GM12878 (cell line): ENCODE measurements at regions not wholly inside any gene's neighbourhood (a gene's known extent, or its start where the extent isn't known, plus 50 kb on each side); places are given as distances from the start of the nearest gene placed in this dataset.

Experiments used
- ATAC-seq: fragments of 200-7000 bp; cut with Tn5 transposase; 3 replicates; pipeline ENCODE4 v1.9.1; 2020; ENCODE audit warnings: mild to moderate bottlenecking, moderate library complexity
- BruUV-seq: library from RNA; stranded (reverse); fragments of 400-500 nt; replicated peaks from 2 replicates; lab custom pipeline; 2021; lab: Mats Ljungman, UMichigan
- CTCF ChIA-PET: fragments of 300-600 bp; sonication (Branson Sonifier 250); formaldehyde crosslinking; extraction: SDS; loops from one replicate; lab custom pipeline; 2021; ENCODE audit warnings: inconsistent platforms; lab: Yijun Ruan, JAX
- POLR2A ChIA-PET: fragments of 350-600 bp; formaldehyde crosslinking; extraction: SDS; loops from one replicate; lab custom pipeline; 2021; ENCODE audit warnings: inconsistent platforms; lab: Charles Lee
- RAD21 ChIA-PET: fragments of 300-600 bp; sonication (Branson Sonifier 250); formaldehyde crosslinking; loops from one replicate; lab custom pipeline; 2023; ENCODE audit warnings: antibody characterized with exemption; ENCODE audit not compliant: unreplicated experiment; lab: Charles Lee
- SMC1A ChIA-PET: fragments of 300-600 bp; sonication (Branson Sonifier 250); formaldehyde crosslinking; loops from one replicate; lab custom pipeline; 2023; ENCODE audit not compliant: unreplicated experiment, uncharacterized antibody; lab: Charles Lee
- DNase-seq: peaks from one replicate; pipeline ENCODE4 v3.0.0-alpha.2; 2011; ENCODE audit warnings: low read depth, low spot score
- FAIRE-seq: peaks from 3 replicates; lab custom pipeline; 2011; peaks lifted over from hg19 to GRCh38; lab: Jason Lieb, UNC
- H2AFZ ChIP-seq: 2 replicates; pipeline ENCODE4 v1.6.0; 2011; ENCODE audit warnings: low read depth, low read length, control low read depth; ENCODE audit not compliant: control insufficient read depth
- H3K27ac ChIP-seq: 2 replicates; pipeline ENCODE4 v1.5.1; 2011; ENCODE audit warnings: control low read depth; ENCODE audit not compliant: control insufficient read depth, insufficient read depth
- H3K27me3 ChIP-seq, 2 experiments: replicated peaks in 1 of 2; 2 replicates each; pipeline versions ENCODE4 v1.6.0 to v1.6.1; 2011; ENCODE audit warnings: low read length in 1 of 2; ENCODE audit not compliant: control insufficient read depth in 2 of 2, insufficient read depth in 2 of 2
- H3K36me3 ChIP-seq, 2 experiments: 2 replicates each; pipeline ENCODE4 v1.5.1; 2011; ENCODE audit warnings: low read length in 1 of 2; ENCODE audit not compliant: control insufficient read depth in 2 of 2, insufficient read depth in 2 of 2
- H3K4me1 ChIP-seq: 2 replicates; pipeline ENCODE4 v1.6.1; 2011; ENCODE audit warnings: mild to moderate bottlenecking, low read length, moderate library complexity, mixed read lengths; ENCODE audit not compliant: control insufficient read depth, insufficient read depth
- H3K4me2 ChIP-seq: 2 replicates; pipeline ENCODE4 v1.6.0; 2011; ENCODE audit warnings: control low read depth; ENCODE audit not compliant: control insufficient read depth, insufficient read depth
- H3K4me3 ChIP-seq: fragments of 200-600 bp; sonication (generic); 2 replicates; pipeline ENCODE4 v1.5.1; 2016
- H3K79me2 ChIP-seq: 2 replicates; pipeline ENCODE4 v1.6.0; 2011; ENCODE audit warnings: low read length; ENCODE audit not compliant: control insufficient read depth, insufficient read depth
- H3K9ac ChIP-seq: 2 replicates; pipeline ENCODE4 v1.8.0; 2011; ENCODE audit warnings: low read length, control low read depth, mixed read lengths; ENCODE audit not compliant: control insufficient read depth, insufficient read depth
- H3K9me3 ChIP-seq: replicated peaks from 3 replicates; pipeline ENCODE4 v1.5.1; 2011; ENCODE audit warnings: mild to moderate bottlenecking, low read length; ENCODE audit not compliant: control insufficient read depth, insufficient read depth
- H4K20me1 ChIP-seq: 2 replicates; pipeline ENCODE4 v1.6.0; 2011; ENCODE audit not compliant: control insufficient read depth, insufficient read depth
- CEBPB ChIP-seq, 2 experiments: fragments of 150-350 bp in 1 of 2; IDR thresholded peaks; 2 replicates each; pipeline ENCODE4 v1.6.1; 2012 to 2014; ENCODE audit warnings: low read depth in 2 of 2, low read length in 2 of 2, borderline replicate concordance in 1 of 2, inconsistent platforms in 1 of 2
- HDAC2 ChIP-seq: fragments of 200-600 bp; sonication (generic); IDR thresholded peaks from 2 replicates; pipeline ENCODE4 v1.6.1; 2017
- HDGF ChIP-seq: fragments of 450-650 bp; IDR thresholded peaks from 2 replicates; pipeline ENCODE4 v1.6.1; 2016; ENCODE audit warnings: antibody characterized with exemption
- SMAD1 ChIP-seq: fragments of 450-650 bp; IDR thresholded peaks from 2 replicates; pipeline ENCODE4 v1.6.1; 2018; ENCODE audit warnings: mild to moderate bottlenecking, low read depth; ENCODE audit not compliant: partially characterized antibody
- SMAD5 ChIP-seq: IDR thresholded peaks from 2 replicates; pipeline ENCODE4 v1.6.1; 2016; ENCODE audit warnings: antibody characterized with exemption, low read depth
- TARDBP ChIP-seq: IDR thresholded peaks from 2 replicates; pipeline ENCODE4 v1.6.1; 2016; ENCODE audit warnings: borderline replicate concordance
- TBL1XR1 ChIP-seq: IDR thresholded peaks from 2 replicates; pipeline ENCODE4 v1.6.1; 2012; ENCODE audit warnings: low read depth, low read length, improper control_type of control experiment
- TCF12 ChIP-seq: IDR thresholded peaks from 2 replicates; pipeline ENCODE4 v1.6.1; 2011; ENCODE audit warnings: low read depth, mild to moderate bottlenecking, low read length
- ZNF24 ChIP-seq: fragments of 450-650 bp; IDR thresholded peaks from 2 replicates; pipeline ENCODE4 v1.6.1; 2017; ENCODE audit warnings: antibody characterized with exemption, mild to moderate bottlenecking
- WGBS: methylation state at CpG from one replicate; pipeline ENCODE4 v1.1.6; 2016; ENCODE audit warnings: low lambda C conversion rate; ENCODE audit not compliant: insufficient replicate concordance, insufficient coverage; ENCODE audit errors: missing lambda C conversion rate; 5-methylcytosine and 5-hydroxymethylcytosine counted together
- in situ Hi-C: fragments of 300-500 bp; cut with MboI; formaldehyde crosslinking; loops from 9 replicates; pipeline ENCODE4 v1.14.3; 2018; ENCODE audit warnings: mixed read lengths
- intact Hi-C: fragments of 100-400 bp; cut with micrococcal nuclease; formaldehyde crosslinking; loops from one replicate; pipeline ENCODE4 v1.14.2; 2022; ENCODE audit not compliant: unreplicated experiment
- TF ChIP-seq, protein P1 (sequence below): IDR thresholded peaks from 2 replicates; pipeline ENCODE4 v1.6.1; 2012; ENCODE audit warnings: low read depth, low read length, improper control_type of control experiment
- TF ChIP-seq, protein P2 (sequence below): IDR thresholded peaks from 2 replicates; pipeline ENCODE4 v1.6.1; 2011; ENCODE audit warnings: low read depth, mild to moderate bottlenecking, low read length, moderate library complexity, borderline replicate concordance; ENCODE audit errors: extremely low read depth

DNA sequence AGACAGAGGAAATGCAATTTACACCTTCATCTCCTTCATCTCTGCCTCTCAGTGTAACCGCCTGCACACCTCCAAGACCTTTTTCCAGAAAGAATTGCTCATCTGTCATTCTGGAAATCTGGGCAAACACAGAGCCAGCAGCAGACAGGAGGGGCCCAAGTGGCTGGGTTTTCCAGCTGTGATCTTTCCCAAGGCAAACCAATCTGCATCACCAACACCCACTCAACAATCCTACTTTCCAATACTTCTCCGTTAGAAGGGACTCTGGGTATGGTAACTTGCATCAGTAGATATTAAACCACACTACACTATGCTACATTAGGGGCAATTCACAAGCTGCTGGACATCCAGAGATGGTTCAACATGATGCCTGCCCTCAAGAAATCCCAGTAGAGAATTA, 781.8 kb upstream of the AUTS2 start:
- ATAC-seq (no peak), DNase-seq (no peak), FAIRE-seq (no peak)
- Histone ChIP-seq H3K9ac (no peak overlapping the region), H3K4me2 (no peak overlapping the region), H3K27me3 (no peaks in the 10 kb centered on the region), H3K36me3 (no peaks in the 10 kb centered on the region), H3K27ac (no peak overlapping the region), H3K4me1 (no peaks in the 10 kb centered on the region), H4K20me1 (no peaks in the 10 kb centered on the region), H3K4me3 (no peak overlapping the region), H2AFZ (no peak overlapping the region), H3K79me2 (no peaks in the 10 kb centered on the region), H3K9me3 (no peaks in the 10 kb centered on the region)
- ChIA-PET POLR2A (no interaction called here), CTCF (no interaction called here), RAD21 (no interaction called here), SMC1A (no interaction called here)
- BruUV-seq = no TSS peak
- intact Hi-C loops = no loop called here
- in situ Hi-C loops = no loop called here
- 64% methylated on average over 2 of the region's 2 CpGs for WGBS
- TF ChIP-seq SMAD1 = no peak
- TF ChIP-seq, protein P1, sequence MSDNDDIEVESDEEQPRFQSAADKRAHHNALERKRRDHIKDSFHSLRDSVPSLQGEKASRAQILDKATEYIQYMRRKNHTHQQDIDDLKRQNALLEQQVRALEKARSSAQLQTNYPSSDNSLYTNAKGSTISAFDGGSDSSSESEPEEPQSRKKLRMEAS = no peak
- no peak for TF ChIP-seq TBL1XR1
- TF ChIP-seq HDAC2 = no peak
- TF ChIP-seq, protein P2, sequence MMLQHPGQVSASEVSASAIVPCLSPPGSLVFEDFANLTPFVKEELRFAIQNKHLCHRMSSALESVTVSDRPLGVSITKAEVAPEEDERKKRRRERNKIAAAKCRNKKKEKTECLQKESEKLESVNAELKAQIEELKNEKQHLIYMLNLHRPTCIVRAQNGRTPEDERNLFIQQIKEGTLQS = no peak
- TF ChIP-seq CEBPB (IDR thresholded peaks at IDR 0.05; ENCODE audit: borderline replicate concordance in 1 of 2, low read depth in 2 of 2, low read length in 2 of 2) = no peak
- TF ChIP-seq HDGF = no peak
- no peak for TF ChIP-seq TARDBP
- no peak for TF ChIP-seq SMAD5
- no peak for TF ChIP-seq ZNF24
- TF ChIP-seq TCF12 = no peak
